Nephron (organoid): ENCODE measurements at regions not wholly inside any gene's neighbourhood (a gene's known extent, or its start where the extent isn't known, plus 50 kb on each side); places are given as distances from the start of the nearest gene placed in this dataset.
"Not testable (repeated sequence)": the region's sequence is repeated elsewhere in the genome, so short reads cannot be mapped to it uniquely, and the experiment has no call there.

Experiments
- H3K27ac Mint-ChIP-seq, 3 experiments: 2 replicates each; pipeline ENCODE4 v1.8.0; 2020; ENCODE audit warnings: mixed read lengths in 3 of 3, mild to moderate bottlenecking in 2 of 3, moderate library complexity in 1 of 3
- H3K27me3 Mint-ChIP-seq: 2 replicates; pipeline ENCODE4 v1.8.0; 2021; ENCODE audit warnings: low read depth, mild to moderate bottlenecking, moderate library complexity, mixed read lengths
- H3K36me3 Mint-ChIP-seq: 2 replicates; pipeline ENCODE4 v1.8.0; 2020; ENCODE audit warnings: low read depth, mixed read lengths
- H3K4me1 Mint-ChIP-seq: 2 replicates; pipeline ENCODE4 v1.8.0; 2020; ENCODE audit warnings: mixed read lengths
- H3K4me3 Mint-ChIP-seq, 3 experiments: 2 replicates each; pipeline ENCODE4 v1.8.0; 2020; ENCODE audit warnings: mild to moderate bottlenecking in 3 of 3, mixed read lengths in 3 of 3, moderate library complexity in 2 of 3
- H3K9me3 Mint-ChIP-seq: 2 replicates; pipeline ENCODE4 v1.8.0; 2020; ENCODE audit warnings: mixed read lengths
- TF ChIP-seq, protein P1 (sequence below), 3 experiments: fragments of 200-600 bp; sonication (generic); IDR thresholded peaks; one replicate each; pipeline ENCODE4 v1.5.0; 2021; ENCODE audit warnings: antibody characterized with exemption in 3 of 3; ENCODE audit not compliant: unreplicated experiment in 3 of 3

DNA sequence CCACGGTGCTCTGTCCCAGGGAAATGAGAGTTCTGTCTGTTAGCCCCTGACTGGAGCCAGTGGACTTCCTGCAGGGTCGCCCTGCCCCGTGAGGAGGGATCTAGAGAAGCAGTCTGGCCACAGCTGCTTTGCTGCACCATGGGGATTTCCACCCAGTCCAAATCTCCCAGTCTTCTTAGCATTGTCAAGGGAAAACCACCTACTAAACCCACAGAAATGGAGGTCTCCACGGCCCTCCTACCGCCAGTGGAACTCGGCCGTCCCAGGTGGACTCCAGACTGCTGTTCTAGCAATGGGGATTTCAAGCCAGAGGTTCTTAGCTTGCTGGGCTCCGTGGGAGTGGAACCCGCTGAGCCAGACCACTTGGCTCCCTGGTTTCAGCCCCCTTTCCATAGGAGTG lies 133.3 kb upstream of the PCDH7 start:
- TF ChIP-seq, protein P1, sequence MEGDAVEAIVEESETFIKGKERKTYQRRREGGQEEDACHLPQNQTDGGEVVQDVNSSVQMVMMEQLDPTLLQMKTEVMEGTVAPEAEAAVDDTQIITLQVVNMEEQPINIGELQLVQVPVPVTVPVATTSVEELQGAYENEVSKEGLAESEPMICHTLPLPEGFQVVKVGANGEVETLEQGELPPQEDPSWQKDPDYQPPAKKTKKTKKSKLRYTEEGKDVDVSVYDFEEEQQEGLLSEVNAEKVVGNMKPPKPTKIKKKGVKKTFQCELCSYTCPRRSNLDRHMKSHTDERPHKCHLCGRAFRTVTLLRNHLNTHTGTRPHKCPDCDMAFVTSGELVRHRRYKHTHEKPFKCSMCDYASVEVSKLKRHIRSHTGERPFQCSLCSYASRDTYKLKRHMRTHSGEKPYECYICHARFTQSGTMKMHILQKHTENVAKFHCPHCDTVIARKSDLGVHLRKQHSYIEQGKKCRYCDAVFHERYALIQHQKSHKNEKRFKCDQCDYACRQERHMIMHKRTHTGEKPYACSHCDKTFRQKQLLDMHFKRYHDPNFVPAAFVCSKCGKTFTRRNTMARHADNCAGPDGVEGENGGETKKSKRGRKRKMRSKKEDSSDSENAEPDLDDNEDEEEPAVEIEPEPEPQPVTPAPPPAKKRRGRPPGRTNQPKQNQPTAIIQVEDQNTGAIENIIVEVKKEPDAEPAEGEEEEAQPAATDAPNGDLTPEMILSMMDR (IDR thresholded peaks at IDR 0.05; ENCODE audit: unreplicated experiment in 3 of 3): no peak
- H3K4me1 Mint-ChIP-seq: no peaks in the 10 kb centered on the region

DNA sequence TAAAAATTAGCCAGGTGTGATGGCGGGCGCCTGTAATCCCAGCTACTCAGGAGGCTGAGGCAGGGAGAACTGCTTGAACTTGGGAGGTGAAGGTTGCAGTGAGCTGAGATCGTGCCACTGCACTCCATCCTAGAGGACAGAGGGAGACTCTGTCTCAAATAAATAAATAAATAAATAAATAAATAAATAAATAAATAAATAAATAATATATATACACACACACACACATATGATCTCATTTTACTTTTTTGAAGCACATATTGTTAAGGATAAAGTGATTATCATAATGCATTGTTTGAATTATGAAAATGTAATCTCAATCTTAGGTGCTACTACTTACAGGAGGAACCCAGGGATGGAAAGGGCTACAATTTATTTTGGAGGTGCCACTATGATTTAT lies 130.5 kb upstream of the PCDH7 start:
- not testable (repeated sequence) for H3K9me3 Mint-ChIP-seq, H3K27ac Mint-ChIP-seq, H3K27me3 Mint-ChIP-seq, H3K36me3 Mint-ChIP-seq, H3K4me3 Mint-ChIP-seq, H3K4me1 Mint-ChIP-seq

More for the DNA sequence above, 133.3 kb upstream of the PCDH7 start:
- Mint-ChIP-seq H3K4me3 (no peak overlapping the region), H3K9me3 (peaks cover 2% of the 10 kb centered on the region), H3K36me3 (no peaks in the 10 kb centered on the region), H3K27me3 (no peaks in the 10 kb centered on the region), H3K27ac (no peak overlapping the region)

DNA sequence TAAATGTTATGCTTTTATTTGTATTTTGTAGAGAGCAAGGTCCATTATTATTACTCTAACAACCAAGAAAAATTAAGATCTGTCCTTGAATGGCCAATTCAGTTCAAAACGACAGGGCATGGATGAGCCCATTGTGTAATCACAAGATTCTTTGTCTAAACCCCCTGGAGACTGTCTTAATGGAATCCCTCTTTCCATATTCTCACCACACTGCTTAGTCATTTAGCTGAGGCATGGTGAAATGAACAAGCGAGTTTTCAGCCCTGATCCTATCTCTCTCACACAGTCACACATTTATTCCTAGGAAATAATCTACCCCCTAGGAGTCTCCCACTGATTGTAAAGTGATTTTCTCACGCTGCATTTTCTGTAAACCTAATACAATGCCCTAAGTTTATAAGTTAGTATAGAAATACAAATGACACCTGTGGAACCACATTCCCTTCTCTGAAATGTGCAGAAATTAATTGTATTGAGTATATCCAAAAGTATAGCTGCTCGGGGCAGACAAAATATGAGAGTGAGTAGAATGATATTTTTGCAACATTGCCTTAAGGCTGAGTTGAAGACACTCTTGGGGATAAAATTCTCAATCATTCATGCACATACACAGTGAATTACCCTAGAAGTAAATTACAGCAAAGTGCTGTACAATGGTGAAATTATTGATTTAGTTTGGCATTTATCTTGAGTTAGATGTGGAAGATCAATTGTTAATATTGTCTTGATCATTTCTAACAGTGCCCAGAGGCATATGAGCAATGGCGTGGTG lies 119.7 kb upstream of the PCDH7 start:
- no peak overlapping the region for H3K27ac Mint-ChIP-seq
- TF ChIP-seq, protein P1 (IDR thresholded peaks at IDR 0.05; ENCODE audit: unreplicated experiment in 3 of 3): no peak
- H3K9me3 Mint-ChIP-seq: no peaks in the 10 kb centered on the region
- H3K36me3 Mint-ChIP-seq: no peaks in the 10 kb centered on the region
- H3K27me3 Mint-ChIP-seq: no peaks in the 10 kb centered on the region
- no peak overlapping the region for H3K4me3 Mint-ChIP-seq
- H3K4me1 Mint-ChIP-seq: no peaks in the 10 kb centered on the region

DNA sequence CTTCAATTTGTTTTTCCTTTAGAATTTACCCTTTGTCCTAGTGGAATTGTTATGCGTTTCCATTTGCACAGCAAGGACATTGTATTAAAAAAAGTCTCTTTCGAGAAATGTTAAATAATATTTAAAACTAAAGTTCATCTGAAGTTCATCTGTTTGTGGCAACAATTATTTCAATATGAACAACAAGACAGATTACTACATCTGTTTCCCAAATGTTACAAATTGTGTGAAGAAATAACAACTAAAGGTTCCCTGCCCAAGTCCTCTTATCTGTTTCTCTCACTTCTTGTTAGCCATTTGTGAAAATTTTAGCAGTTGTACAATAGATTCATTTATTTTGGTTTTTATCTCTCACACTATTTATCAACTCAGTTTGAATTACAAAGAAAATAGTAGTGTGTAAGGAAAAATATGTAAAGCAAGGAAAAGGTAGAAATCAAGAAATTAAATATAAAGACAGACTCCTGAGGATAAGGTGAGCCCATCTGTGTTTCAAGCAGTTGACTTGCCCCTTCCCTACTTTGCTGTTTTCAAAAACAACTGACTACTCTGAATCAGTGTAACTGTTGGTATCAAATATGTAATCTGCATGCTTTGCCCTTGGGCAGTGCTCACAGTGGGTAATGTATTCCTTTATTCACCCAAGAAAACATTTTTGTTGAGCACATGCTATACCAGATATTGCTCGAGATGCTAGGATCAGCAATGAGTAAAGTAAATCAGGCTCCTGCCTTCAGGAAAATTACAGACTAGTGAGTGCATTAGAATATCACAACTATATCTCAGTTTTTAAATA lies 118.9 kb upstream of the PCDH7 start:
- no peak overlapping the region for H3K27ac Mint-ChIP-seq
- TF ChIP-seq, protein P1 (IDR thresholded peaks at IDR 0.05; ENCODE audit: unreplicated experiment in 3 of 3): no peak
- no peak overlapping the region for H3K4me3 Mint-ChIP-seq
- no peaks in the 10 kb centered on the region for H3K36me3 Mint-ChIP-seq
- no peaks in the 10 kb centered on the region for H3K9me3 Mint-ChIP-seq
- H3K27me3 Mint-ChIP-seq: no peaks in the 10 kb centered on the region
- H3K4me1 Mint-ChIP-seq: no peaks in the 10 kb centered on the region

DNA sequence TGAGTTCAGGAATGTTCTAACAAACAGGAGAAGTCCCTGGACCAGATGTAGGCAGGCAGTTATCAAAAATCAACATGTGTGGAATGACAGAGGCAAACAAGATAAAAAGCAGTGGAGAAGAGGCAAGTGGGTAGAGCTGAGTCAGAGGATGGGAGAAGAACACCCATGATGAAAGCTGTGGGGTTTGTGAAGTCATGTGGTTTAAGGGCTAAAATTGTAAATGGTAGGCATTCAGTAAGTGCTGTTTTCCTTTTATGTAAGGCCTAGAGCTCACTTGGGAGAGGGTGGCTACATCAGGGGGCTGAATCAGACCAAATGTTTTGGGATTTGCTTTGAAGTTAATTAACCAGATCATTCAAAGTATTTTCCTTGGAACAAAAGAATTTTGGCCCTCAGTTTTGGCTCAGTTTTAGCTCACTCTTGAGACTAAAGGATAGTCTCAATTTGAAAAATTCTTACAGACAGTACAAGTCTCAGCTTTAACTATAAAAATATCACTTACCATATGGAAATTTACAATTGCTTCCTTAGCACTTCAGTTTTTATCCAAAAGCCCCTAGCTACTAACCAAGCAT lies 114.5 kb upstream of the PCDH7 start:
- H3K36me3 Mint-ChIP-seq: no peaks in the 10 kb centered on the region
- TF ChIP-seq, protein P1 (IDR thresholded peaks at IDR 0.05; ENCODE audit: unreplicated experiment in 3 of 3): no peak
- H3K4me3 Mint-ChIP-seq: no peak overlapping the region
- H3K27me3 Mint-ChIP-seq: no peaks in the 10 kb centered on the region
- no peaks in the 10 kb centered on the region for H3K4me1 Mint-ChIP-seq
- no peaks in the 10 kb centered on the region for H3K9me3 Mint-ChIP-seq
- H3K27ac Mint-ChIP-seq: peak overlapping the region in 2 of 3 experiments; percentile 3 to 47

DNA sequence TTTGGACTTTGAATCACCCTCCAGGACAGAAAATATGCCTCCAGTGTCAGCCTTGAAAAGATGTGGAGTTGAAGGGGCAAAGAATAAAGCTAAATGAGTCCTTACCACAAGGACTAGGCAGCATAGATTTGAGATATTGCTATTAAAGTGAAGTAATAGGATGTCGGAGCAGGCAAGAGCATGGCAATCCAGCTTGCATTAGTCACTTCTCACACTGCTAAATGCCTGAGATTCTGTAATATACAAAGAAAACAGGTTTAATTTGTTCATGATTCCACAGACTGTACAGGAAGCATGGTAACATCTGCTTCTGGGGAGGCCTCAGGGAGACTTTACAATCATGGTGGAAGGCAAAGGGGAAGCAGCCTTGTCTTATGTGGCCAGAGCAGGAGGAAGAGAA lies 109.8 kb upstream of the PCDH7 start:
- Mint-ChIP-seq H3K27ac (no peak overlapping the region), H3K4me1 (no peaks in the 10 kb centered on the region), H3K9me3 (no peaks in the 10 kb centered on the region), H3K4me3 (no peak overlapping the region), H3K36me3 (no peaks in the 10 kb centered on the region), H3K27me3 (no peaks in the 10 kb centered on the region)
- TF ChIP-seq, protein P1 (IDR thresholded peaks at IDR 0.05; ENCODE audit: unreplicated experiment in 3 of 3): no peak
